Stomach (tissue), 4 donors: ENCODE measurements at regions not wholly inside any gene's neighbourhood (a gene's known extent, or its start where the extent isn't known, plus 50 kb on each side); places are given as distances from the start of the nearest gene placed in this dataset.

Experiments
- POLR2A ChIP-seq, 4 donors: fragments of 450-650 bp; IDR thresholded peaks; one replicate each; pipeline ENCODE4 v1.6.1; 2016; ENCODE audit warnings: antibody characterized with exemption in 4 of 4, control low read depth in 2 of 4, mild to moderate bottlenecking in 1 of 4, moderate library complexity in 1 of 4
- TF ChIP-seq, protein P1 (sequence below), 7 experiments: fragments of 450-650 bp in 4 of 7; fragments of 200-600 bp in 3 of 7; sonication (generic) in 3 of 7; IDR thresholded peaks; one replicate each; pipeline ENCODE4 v1.5.1; 2016 to 2019; ENCODE audit warnings: antibody characterized with exemption in 7 of 7, control low read depth in 2 of 7, mild to moderate bottlenecking in 1 of 7

DNA sequence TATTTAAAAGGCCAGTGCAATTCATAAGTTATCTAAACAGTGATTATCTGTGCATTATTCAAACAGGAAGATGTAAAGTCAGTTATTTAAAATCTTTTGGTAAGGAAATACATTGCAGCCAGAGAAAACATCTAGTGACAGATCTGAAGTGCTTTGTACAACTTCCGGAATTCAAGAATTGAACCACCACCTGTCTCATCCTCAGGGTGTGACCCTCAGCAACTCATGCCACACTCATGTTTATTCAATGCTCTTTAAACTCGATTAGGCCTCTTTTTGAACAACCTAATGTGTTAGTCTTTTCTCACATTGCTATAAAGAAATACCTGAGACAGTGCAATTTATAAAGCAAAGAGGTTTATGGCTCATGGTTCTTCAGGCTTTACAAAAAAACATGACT is 62.6 kb upstream of the GGTLC1 start:
- TF ChIP-seq, protein P1, sequence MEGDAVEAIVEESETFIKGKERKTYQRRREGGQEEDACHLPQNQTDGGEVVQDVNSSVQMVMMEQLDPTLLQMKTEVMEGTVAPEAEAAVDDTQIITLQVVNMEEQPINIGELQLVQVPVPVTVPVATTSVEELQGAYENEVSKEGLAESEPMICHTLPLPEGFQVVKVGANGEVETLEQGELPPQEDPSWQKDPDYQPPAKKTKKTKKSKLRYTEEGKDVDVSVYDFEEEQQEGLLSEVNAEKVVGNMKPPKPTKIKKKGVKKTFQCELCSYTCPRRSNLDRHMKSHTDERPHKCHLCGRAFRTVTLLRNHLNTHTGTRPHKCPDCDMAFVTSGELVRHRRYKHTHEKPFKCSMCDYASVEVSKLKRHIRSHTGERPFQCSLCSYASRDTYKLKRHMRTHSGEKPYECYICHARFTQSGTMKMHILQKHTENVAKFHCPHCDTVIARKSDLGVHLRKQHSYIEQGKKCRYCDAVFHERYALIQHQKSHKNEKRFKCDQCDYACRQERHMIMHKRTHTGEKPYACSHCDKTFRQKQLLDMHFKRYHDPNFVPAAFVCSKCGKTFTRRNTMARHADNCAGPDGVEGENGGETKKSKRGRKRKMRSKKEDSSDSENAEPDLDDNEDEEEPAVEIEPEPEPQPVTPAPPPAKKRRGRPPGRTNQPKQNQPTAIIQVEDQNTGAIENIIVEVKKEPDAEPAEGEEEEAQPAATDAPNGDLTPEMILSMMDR (IDR thresholded peaks at IDR 0.05) = no peak
- TF ChIP-seq POLR2A (IDR thresholded peaks at IDR 0.05) = no peak
